Activated B cell treated with CpG ODN at 0.5 μM for 24 hours (primary cell): ENCODE measurements at regions not wholly inside any gene's neighbourhood (a gene's known extent, or its start where the extent isn't known, plus 50 kb on each side); places are given as distances from the start of the nearest gene placed in this dataset.
"Not testable (repeated sequence)": the region's sequence is repeated elsewhere in the genome, so short reads cannot be mapped to it uniquely, and the experiment has no call there.

Experiments used
- ATAC-seq: fragments of 200-7000 bp; cut with Tn5 transposase; one replicate; pipeline ENCODE4 v1.10.0; 2021; ENCODE audit warnings: low read depth, mild to moderate bottlenecking, moderate library complexity
- CTCF ChIA-PET: fragments of 350-600 bp; sonication (Branson Sonifier 250); formaldehyde crosslinking; loops from one replicate; lab custom pipeline; 2021; ENCODE audit warnings: antibody characterized with exemption; lab: Charles Lee
- POLR2A ChIA-PET: fragments of 350-600 bp; sonication (Branson Sonifier 250); formaldehyde crosslinking; loops from one replicate; lab custom pipeline; 2021; ENCODE audit warnings: antibody characterized with exemption; lab: Charles Lee
- DNase-seq: peaks from one replicate; pipeline ENCODE4 v3.0.0; 2022
- H3K27ac Mint-ChIP-seq: one replicate; pipeline ENCODE4 v1.8.0; 2020; ENCODE audit warnings: mixed read lengths
- H3K27me3 Mint-ChIP-seq: one replicate; pipeline ENCODE4 v1.8.0; 2021; ENCODE audit warnings: mixed read lengths
- H3K36me3 Mint-ChIP-seq: one replicate; pipeline ENCODE4 v1.8.0; 2021; ENCODE audit warnings: low read depth, mixed read lengths
- H3K4me1 Mint-ChIP-seq: one replicate; pipeline ENCODE4 v1.8.0; 2021; ENCODE audit warnings: mixed read lengths
- H3K4me3 Mint-ChIP-seq: one replicate; pipeline ENCODE4 v1.8.0; 2020; ENCODE audit warnings: mild to moderate bottlenecking, mixed read lengths
- H3K9me3 Mint-ChIP-seq: one replicate; pipeline ENCODE4 v1.8.0; 2020; ENCODE audit warnings: mixed read lengths
- intact Hi-C: fragments of 100-400 bp; cut with micrococcal nuclease; formaldehyde crosslinking; loops from one replicate; pipeline ENCODE4 v1.15.1; 2024
- TF ChIP-seq, protein P1 (sequence below): fragments of 200-600 bp; IDR thresholded peaks from one replicate; pipeline ENCODE4 v1.8.0; 2022; ENCODE audit warnings: antibody characterized with exemption, mild to moderate bottlenecking

DNA sequence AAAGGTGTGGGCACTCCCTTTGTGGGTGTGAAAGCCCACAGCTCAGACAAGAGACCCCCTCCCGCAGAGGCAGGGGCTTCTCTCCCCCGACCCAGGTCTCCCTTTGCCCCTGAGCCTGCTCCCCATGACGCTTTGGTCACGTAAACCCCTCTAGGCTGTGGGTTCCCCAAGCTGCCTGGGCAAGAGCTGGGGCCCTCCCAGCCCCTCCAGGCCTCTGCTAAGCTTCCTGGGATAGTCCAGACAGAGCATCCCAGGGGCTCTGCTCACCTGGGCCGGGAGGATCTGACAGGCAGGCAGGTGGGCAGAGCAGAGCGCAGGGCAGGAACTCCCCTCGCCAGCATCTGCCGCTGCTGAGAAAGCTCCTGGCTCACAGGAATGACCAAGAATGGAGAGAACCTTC is 177.3 kb downstream of the BANP start:
- H3K4me1 Mint-ChIP-seq, result no peaks in the 10 kb centered on the region
- intact Hi-C loops, result no loop called here
- DNase-seq (no peak), ATAC-seq (no peak)
- H3K27ac Mint-ChIP-seq, result no peak overlapping the region
- ChIA-PET CTCF (no interaction called here), POLR2A (no interaction called here)
- TF ChIP-seq, protein P1, sequence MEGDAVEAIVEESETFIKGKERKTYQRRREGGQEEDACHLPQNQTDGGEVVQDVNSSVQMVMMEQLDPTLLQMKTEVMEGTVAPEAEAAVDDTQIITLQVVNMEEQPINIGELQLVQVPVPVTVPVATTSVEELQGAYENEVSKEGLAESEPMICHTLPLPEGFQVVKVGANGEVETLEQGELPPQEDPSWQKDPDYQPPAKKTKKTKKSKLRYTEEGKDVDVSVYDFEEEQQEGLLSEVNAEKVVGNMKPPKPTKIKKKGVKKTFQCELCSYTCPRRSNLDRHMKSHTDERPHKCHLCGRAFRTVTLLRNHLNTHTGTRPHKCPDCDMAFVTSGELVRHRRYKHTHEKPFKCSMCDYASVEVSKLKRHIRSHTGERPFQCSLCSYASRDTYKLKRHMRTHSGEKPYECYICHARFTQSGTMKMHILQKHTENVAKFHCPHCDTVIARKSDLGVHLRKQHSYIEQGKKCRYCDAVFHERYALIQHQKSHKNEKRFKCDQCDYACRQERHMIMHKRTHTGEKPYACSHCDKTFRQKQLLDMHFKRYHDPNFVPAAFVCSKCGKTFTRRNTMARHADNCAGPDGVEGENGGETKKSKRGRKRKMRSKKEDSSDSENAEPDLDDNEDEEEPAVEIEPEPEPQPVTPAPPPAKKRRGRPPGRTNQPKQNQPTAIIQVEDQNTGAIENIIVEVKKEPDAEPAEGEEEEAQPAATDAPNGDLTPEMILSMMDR, result no peak
- no peak overlapping the region for H3K4me3 Mint-ChIP-seq
- H3K9me3 Mint-ChIP-seq, result no peaks in the 10 kb centered on the region
- H3K36me3 Mint-ChIP-seq, result no peaks in the 10 kb centered on the region
- H3K27me3 Mint-ChIP-seq, result peaks cover 4% of the 10 kb centered on the region

DNA sequence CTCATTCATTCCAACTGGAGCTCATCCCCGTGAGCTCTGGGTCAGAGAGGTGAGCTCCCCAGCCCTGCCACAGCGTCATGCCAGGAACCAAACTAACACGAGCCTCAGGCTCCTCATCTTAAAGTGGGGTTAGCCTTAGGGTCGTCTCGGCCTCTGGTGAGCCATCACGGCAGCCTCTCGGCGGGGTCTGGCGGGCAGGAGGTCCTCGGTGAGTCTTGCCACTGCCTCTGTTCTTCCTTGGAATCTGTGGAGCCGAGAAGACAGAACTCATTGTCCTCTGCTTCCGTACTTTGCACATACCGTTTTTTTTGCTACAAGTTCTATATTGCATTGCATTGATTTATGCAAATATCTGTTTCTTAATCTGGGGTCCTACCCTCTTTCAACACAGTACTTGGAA is 177.9 kb downstream of the BANP start:
- DNase-seq, intact Hi-C loops, H3K27ac Mint-ChIP-seq: not testable (repeated sequence)

DNA sequence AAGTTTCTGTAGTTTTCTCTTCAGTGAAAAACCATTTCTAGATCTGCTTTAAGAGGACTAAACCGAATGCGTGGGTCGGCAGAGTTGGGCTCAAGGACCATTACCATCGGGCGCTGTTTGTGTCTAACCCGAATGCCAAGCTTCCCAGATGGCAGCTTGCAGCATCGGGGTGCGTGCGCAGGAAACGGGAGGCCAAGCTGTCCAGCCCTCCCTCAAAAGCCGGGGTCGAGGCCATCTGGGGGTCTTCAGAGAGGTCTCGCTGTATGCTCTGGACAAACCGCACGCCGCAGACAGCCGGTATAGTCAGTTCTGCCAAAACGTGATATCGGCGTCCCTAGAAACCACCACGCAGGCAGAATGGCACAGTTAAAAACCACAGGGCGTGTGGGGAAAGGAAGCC is 178.8 kb downstream of the BANP start:
- Mint-ChIP-seq H3K36me3 (no peaks in the 10 kb centered on the region), H3K4me3 (no peak overlapping the region), H3K27me3 (peaks cover 4% of the 10 kb centered on the region), H3K9me3 (no peaks in the 10 kb centered on the region), H3K27ac (no peak overlapping the region), H3K4me1 (no peaks in the 10 kb centered on the region)
- DNase-seq, result no peak
- TF ChIP-seq, protein P1, result no peak
- no peak for ATAC-seq
- ChIA-PET CTCF (no interaction called here), POLR2A (no interaction called here)
- intact Hi-C loops, result no loop called here

More for the DNA sequence above, 177.9 kb downstream of the BANP start:
- POLR2A ChIA-PET, H3K36me3 Mint-ChIP-seq, H3K9me3 Mint-ChIP-seq, H3K27me3 Mint-ChIP-seq, ATAC-seq, CTCF ChIA-PET, H3K4me1 Mint-ChIP-seq, H3K4me3 Mint-ChIP-seq: not testable (repeated sequence)

DNA sequence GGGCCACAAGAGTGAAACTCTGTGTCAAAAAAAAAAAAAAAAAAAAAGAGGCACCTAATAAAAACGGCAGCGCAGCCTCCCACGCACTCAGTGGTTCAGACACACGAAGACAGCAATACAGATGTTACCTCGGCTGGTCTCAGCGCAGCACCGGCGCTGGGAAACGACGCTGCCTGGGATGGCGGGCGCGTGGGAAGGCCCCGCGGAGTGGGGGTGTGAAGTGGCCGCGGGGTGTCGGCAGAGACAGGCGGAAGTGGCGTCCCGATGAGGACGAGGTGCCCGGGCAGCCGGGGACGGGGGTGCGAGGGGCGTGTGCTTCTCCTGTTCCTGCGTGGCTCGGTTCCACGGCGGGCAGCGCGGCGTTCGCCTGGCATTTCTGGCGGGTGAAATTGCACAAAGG is 179.4 kb downstream of the BANP start:
- no peaks in the 10 kb centered on the region for H3K36me3 Mint-ChIP-seq
- ChIA-PET POLR2A (no interaction called here), CTCF (no interaction called here)
- no peaks in the 10 kb centered on the region for H3K4me1 Mint-ChIP-seq
- intact Hi-C loops, result no loop called here
- H3K4me3 Mint-ChIP-seq, result no peak overlapping the region
- peaks cover 4% of the 10 kb centered on the region for H3K27me3 Mint-ChIP-seq
- TF ChIP-seq, protein P1, result no peak
- H3K9me3 Mint-ChIP-seq, result no peaks in the 10 kb centered on the region
- DNase-seq (no peak), ATAC-seq (no peak)
- H3K27ac Mint-ChIP-seq, result no peak overlapping the region

DNA sequence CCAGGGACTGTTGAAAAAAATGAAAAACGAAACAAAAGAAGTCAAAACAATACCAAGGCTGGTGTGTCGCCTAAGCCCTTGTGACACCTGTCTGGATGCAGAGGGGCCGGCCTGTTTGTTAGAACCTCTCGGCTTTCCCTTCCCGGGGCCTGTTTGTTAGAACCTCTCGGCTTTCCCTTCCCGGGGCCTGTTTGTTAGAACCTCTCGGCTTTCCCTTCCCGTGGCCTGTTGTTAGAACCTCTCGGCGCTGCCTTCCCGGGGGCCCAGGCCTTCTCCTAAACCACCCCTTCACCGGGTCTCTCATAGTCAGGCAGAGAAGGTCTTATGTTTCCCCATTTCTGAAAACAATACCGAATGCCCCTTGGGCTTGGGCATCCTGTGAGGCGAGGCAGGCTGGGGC is 180.0 kb downstream of the BANP start:
- TF ChIP-seq, protein P1, result no peak
- no peak overlapping the region for H3K27ac Mint-ChIP-seq
- ATAC-seq (no peak), DNase-seq (no peak)
- H3K9me3 Mint-ChIP-seq, result no peaks in the 10 kb centered on the region
- ChIA-PET POLR2A (no interaction called here), CTCF (no interaction called here)
- no peaks in the 10 kb centered on the region for H3K4me1 Mint-ChIP-seq
- intact Hi-C loops, result no loop called here
- no peaks in the 10 kb centered on the region for H3K36me3 Mint-ChIP-seq
- no peak overlapping the region for H3K4me3 Mint-ChIP-seq
- H3K27me3 Mint-ChIP-seq, result peaks cover 4% of the 10 kb centered on the region

DNA sequence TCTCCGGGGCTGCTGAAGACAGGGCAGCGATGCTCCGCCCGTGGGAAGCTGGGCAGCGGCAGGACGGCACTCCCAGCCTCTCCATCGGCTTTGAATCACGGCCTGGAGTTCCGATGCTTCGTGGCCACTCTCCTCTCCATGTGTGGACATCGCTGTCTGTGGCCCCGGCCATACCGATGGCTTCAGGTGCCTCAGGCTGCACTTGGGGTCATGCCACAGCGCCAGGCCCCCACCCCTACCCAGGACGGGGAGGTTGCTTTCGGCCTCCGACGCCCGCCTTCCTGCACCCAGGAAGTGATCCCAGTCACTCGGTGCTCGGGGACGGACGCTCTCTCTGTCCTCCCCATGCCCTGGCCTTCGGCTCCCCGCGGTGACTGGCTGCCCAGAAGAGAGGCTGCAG is 180.7 kb downstream of the BANP start:
- Mint-ChIP-seq H3K9me3 (no peaks in the 10 kb centered on the region), H3K4me3 (no peak overlapping the region), H3K4me1 (no peaks in the 10 kb centered on the region), H3K27me3 (peaks cover 4% of the 10 kb centered on the region), H3K27ac (no peak overlapping the region), H3K36me3 (no peaks in the 10 kb centered on the region)
- CTCF ChIA-PET, result no interaction called here
- TF ChIP-seq, protein P1, result no peak
- DNase-seq, result no peak
- POLR2A ChIA-PET, result no interaction called here
- ATAC-seq, result no peak
- intact Hi-C loops, result no loop called here
